ENCODE measurements at regions not wholly inside any gene's neighbourhood (a gene's known extent, or its start where the extent isn't known, plus 50 kb on each side); places are given as distances from the start of the nearest gene placed in this dataset.

- dilution Hi-C loops (cut with MboI; ENCODE audit: extremely low pct_ligation_motif_present, low sequenced_read_pairs), result no loop called here
- no TSS peak for BruUV-seq (replicated peaks)
- Histone ChIP-seq H2AFZ (ENCODE audit: low read depth, low read length) (no peak overlapping the region), H3K9ac (replicated peaks; ENCODE audit: extremely low read depth, insufficient read depth, low read length) (no peak overlapping the region), H3K9me3 (replicated peaks; ENCODE audit: control insufficient read depth, insufficient read depth, low read length) (no peaks in the 10 kb centered on the region), H3K79me2 (ENCODE audit: control insufficient read depth, insufficient read depth, low read length) (no peaks in the 10 kb centered on the region), H3K27me3 (ENCODE audit: control insufficient read depth in 2 of 2, insufficient read depth in 2 of 2, low read length in 2 of 2) (no peaks in the 10 kb centered on the region), H3K4me1 (ENCODE audit: control insufficient read depth, extremely low read depth, insufficient read depth, low read length) (peaks cover 19% of the 10 kb centered on the region), H3K27ac (ENCODE audit: insufficient read depth, low read depth, low read length) (no peak overlapping the region), H3K9me1 (replicated peaks; ENCODE audit: control insufficient read depth, extremely low read depth, insufficient read depth, low read length) (no peaks in the 10 kb centered on the region), H4K20me1 (replicated peaks; ENCODE audit: control insufficient read depth, extremely low read depth, insufficient read depth, low read length) (no peaks in the 10 kb centered on the region), H3K36me3 (ENCODE audit: control insufficient read depth in 2 of 2, extremely low read depth in 1 of 2, insufficient read depth in 2 of 2, low read length in 2 of 2) (no peaks in the 10 kb centered on the region), H3K4me2 (ENCODE audit: insufficient read depth, low read length) (no peak overlapping the region), H3K4me3 (replicated peaks in 1 of 3; ENCODE audit: insufficient read depth in 1 of 3, low read depth in 1 of 3, low read length in 3 of 3) (no peak overlapping the region)
- TF ChIP-seq GATA2 (IDR thresholded peaks at IDR 0.05; ENCODE audit: insufficient read depth, insufficient read length, low read depth, low read length) (no peak), POLR2AphosphoS5 (IDR thresholded peaks at IDR 0.05; ENCODE audit: insufficient read depth, low read depth, low read length) (no peak), MAX (IDR thresholded peaks at IDR 0.05; ENCODE audit: insufficient read depth, insufficient read length) (no peak), EZH2 (IDR thresholded peaks at IDR 0.05; ENCODE audit: borderline replicate concordance, low read depth, low read length, severe bottlenecking) (no peak), CTCF (IDR thresholded peaks at IDR 0.05; ENCODE audit: extremely low read depth in 1 of 2, insufficient read depth in 1 of 2, low read depth in 1 of 2, low read length in 2 of 2) (no peak), FOS (IDR thresholded peaks at IDR 0.05; ENCODE audit: borderline replicate concordance, insufficient read depth, low read length) (no peak), JUN (IDR thresholded peaks at IDR 0.05; ENCODE audit: borderline replicate concordance, insufficient read depth, insufficient read length, low read depth) (no peak), MYC (IDR thresholded peaks at IDR 0.05; ENCODE audit: low read depth, low read length) (no peak), POLR2A (IDR thresholded peaks at IDR 0.05; ENCODE audit: low read depth, low read length) (no peak)
- POLR2A ChIA-PET, result no interaction called here
- DNase-seq (ENCODE audit: low read depth, low spot score) (no peak), FAIRE-seq (no peak)
- intact Hi-C loops (cut with micrococcal nuclease), result no loop called here
- CTCF ChIA-PET, result no interaction called here
Observed at GRCh38 chr17:72397223-72397667, 276.4 kb downstream of the SOX9 start.
